Fibroblast of peridontal ligament (primary cell): ENCODE measurements at regions not wholly inside any gene's neighbourhood (a gene's known extent, or its start where the extent isn't known, plus 50 kb on each side); places are given as distances from the start of the nearest gene placed in this dataset.
"Not testable (repeated sequence)": the region's sequence is repeated elsewhere in the genome, so short reads cannot be mapped to it uniquely, and the experiment has no call there.

Experiments
- DNase-seq: peaks from one replicate; pipeline ENCODE4 v3.0.0-alpha.2; 2010; ENCODE audit errors: extremely low read depth

GRCh38 chr2:4988444-4988843 is 703.7 kb upstream of the SOX11 start:
- not testable (repeated sequence) for DNase-seq

- no peak for DNase-seq
Measured at GRCh38 chr2:4992226-4992625, 700.0 kb upstream of the SOX11 start.

- DNase-seq: no peak
Measured at GRCh38 chr2:4995466-4995865, 696.7 kb upstream of the SOX11 start.

- no peak for DNase-seq
Measured at GRCh38 chr2:5007596-5007995, 684.6 kb upstream of the SOX11 start.

- DNase-seq: no peak
Measured at GRCh38 chr2:5019324-5019723, 672.9 kb upstream of the SOX11 start.

GRCh38 chr2:5020116-5020875 is 671.9 kb upstream of the SOX11 start:
- no peak for DNase-seq

- DNase-seq: no peak
Measured at GRCh38 chr2:5021136-5021535, 671.0 kb upstream of the SOX11 start.

GRCh38 chr2:5022061-5022460 is 670.1 kb upstream of the SOX11 start:
- DNase-seq: no peak

- DNase-seq: not testable (repeated sequence)
Measured at GRCh38 chr2:5022708-5023635, 669.2 kb upstream of the SOX11 start.

GRCh38 chr2:5026571-5027234 is 665.5 kb upstream of the SOX11 start:
- DNase-seq: no peak

GRCh38 chr2:5035057-5035488 is 657.1 kb upstream of the SOX11 start:
- DNase-seq: no peak

- DNase-seq: no peak
Measured at GRCh38 chr2:5036256-5036655, 655.9 kb upstream of the SOX11 start.

- no peak for DNase-seq
Measured at GRCh38 chr2:5039241-5039975, 652.8 kb upstream of the SOX11 start.

GRCh38 chr2:5040571-5040970 is 651.6 kb upstream of the SOX11 start:
- DNase-seq: no peak

- DNase-seq: no peak
Measured at GRCh38 chr2:5041501-5041900, 650.7 kb upstream of the SOX11 start.

GRCh38 chr2:5042666-5043440 is 649.3 kb upstream of the SOX11 start:
- no peak for DNase-seq

- no peak for DNase-seq
Measured at GRCh38 chr2:5051300-5051699, 640.9 kb upstream of the SOX11 start.

GRCh38 chr2:5052905-5053304 is 639.3 kb upstream of the SOX11 start:
- no peak for DNase-seq

GRCh38 chr2:5057891-5058351 is 634.3 kb upstream of the SOX11 start:
- no peak for DNase-seq

- no peak for DNase-seq
Measured at GRCh38 chr2:5060956-5061355, 631.2 kb upstream of the SOX11 start.

GRCh38 chr2:5064687-5065086 is 627.5 kb upstream of the SOX11 start:
- DNase-seq: no peak
